Liver (tissue), 8 donors: ENCODE measurements at regions not wholly inside any gene's neighbourhood (a gene's known extent, or its start where the extent isn't known, plus 50 kb on each side); places are given as distances from the start of the nearest gene placed in this dataset.

Experiments used
- DNase-seq: peaks from one replicate; pipeline ENCODE4 v3.0.0-alpha.2; 2017; ENCODE audit warnings: low spot score
- H3K27ac ChIP-seq, 2 donors: one replicate each; pipeline ENCODE4 v1.7.0; 2013; ENCODE audit warnings: inconsistent platforms in 2 of 2, low read length in 2 of 2, control low read depth in 1 of 2, low read depth in 1 of 2, mild to moderate bottlenecking in 1 of 2
- H3K27me3 ChIP-seq, 4 donors: one replicate each; pipeline versions ENCODE4 v1.6.1 to v1.7.0; 2013; ENCODE audit warnings: low read length in 3 of 4, inconsistent platforms in 1 of 4, mild to moderate bottlenecking in 1 of 4, moderate library complexity in 1 of 4; ENCODE audit not compliant: control insufficient read depth in 4 of 4, insufficient read depth in 4 of 4
- H3K36me3 ChIP-seq, 4 donors: one replicate each; pipeline versions ENCODE4 v1.6.1 to v1.7.0; 2013; ENCODE audit warnings: low read length in 3 of 4, mild to moderate bottlenecking in 3 of 4, low read depth in 1 of 4, moderate library complexity in 1 of 4; ENCODE audit not compliant: control insufficient read depth in 4 of 4, insufficient read depth in 3 of 4
- H3K4me1 ChIP-seq, 4 donors: one replicate each; pipeline versions ENCODE4 v1.6.1 to v1.7.0; 2013; ENCODE audit warnings: low read length in 3 of 4, mild to moderate bottlenecking in 3 of 4, moderate library complexity in 1 of 4; ENCODE audit not compliant: control insufficient read depth in 4 of 4, insufficient read depth in 4 of 4
- H3K4me3 ChIP-seq, 3 donors: one replicate each; pipeline versions ENCODE4 v1.6.1 to v1.7.0; 2013; ENCODE audit warnings: low read length in 3 of 3, control low read depth in 1 of 3, low read depth in 1 of 3, mild to moderate bottlenecking in 1 of 3
- H3K9ac ChIP-seq, 2 donors: one replicate each; pipeline ENCODE4 v1.7.0; 2013; ENCODE audit warnings: low read length in 2 of 2, mild to moderate bottlenecking in 2 of 2, moderate library complexity in 2 of 2, control low read depth in 1 of 2, low read depth in 1 of 2
- H3K9me3 ChIP-seq, 4 donors: one replicate each; pipeline versions ENCODE4 v1.6.1 to v1.7.0; 2013; ENCODE audit warnings: low read length in 3 of 4; ENCODE audit not compliant: control insufficient read depth in 4 of 4
- CTCF ChIP-seq: fragments of 150-350 bp; IDR thresholded peaks from 2 replicates; pipeline ENCODE4 v1.5.1; 2017; ENCODE audit warnings: improper control_type of control experiment, low read depth, low read length; ENCODE audit not compliant: missing input control
- EGR1 ChIP-seq, 2 donors: IDR thresholded peaks; 2 replicates each; pipeline ENCODE4 v1.6.1; 2016 to 2018; ENCODE audit warnings: antibody characterized with exemption in 2 of 2, low read depth in 2 of 2
- FOXA1 ChIP-seq: IDR thresholded peaks from 2 replicates; pipeline ENCODE4 v1.6.1; 2016; ENCODE audit warnings: antibody characterized with exemption
- FOXA2 ChIP-seq: IDR thresholded peaks from 2 replicates; pipeline ENCODE4 v1.6.1; 2016; ENCODE audit warnings: antibody characterized with exemption
- GABPA ChIP-seq, 2 donors: IDR thresholded peaks in 1 of 2; conservative IDR thresholded peaks in 1 of 2; 2 replicates each; pipeline ENCODE4 v1.6.1; 2016; ENCODE audit warnings: antibody characterized with exemption in 2 of 2, mild to moderate bottlenecking in 1 of 2, moderate library complexity in 1 of 2
- HNF4A ChIP-seq, 2 donors: conservative IDR thresholded peaks; 2 replicates each; pipeline ENCODE4 v1.6.1; 2016; ENCODE audit warnings: antibody characterized with exemption in 2 of 2, mild to moderate bottlenecking in 2 of 2
- HNF4G ChIP-seq: IDR thresholded peaks from 2 replicates; pipeline ENCODE4 v1.6.1; 2016; ENCODE audit warnings: antibody characterized with exemption
- JUND ChIP-seq, 2 donors: IDR thresholded peaks; 2 replicates each; pipeline ENCODE4 v1.6.1; 2016; ENCODE audit warnings: antibody characterized with exemption in 2 of 2
- MAX ChIP-seq: IDR thresholded peaks from 2 replicates; pipeline ENCODE4 v1.6.1; 2016; ENCODE audit warnings: antibody characterized with exemption
- NR2F2 ChIP-seq: IDR thresholded peaks from 2 replicates; pipeline ENCODE4 v1.6.1; 2016; ENCODE audit warnings: antibody characterized with exemption
- RAD21 ChIP-seq, 2 donors: IDR thresholded peaks; 2 replicates each; pipeline ENCODE4 v1.6.1; 2016; ENCODE audit warnings: antibody characterized with exemption in 2 of 2, mild to moderate bottlenecking in 2 of 2
- RXRA ChIP-seq, 2 donors: IDR thresholded peaks; 2 replicates each; pipeline ENCODE4 v1.6.1; 2017 to 2018; ENCODE audit warnings: antibody characterized with exemption in 2 of 2, mild to moderate bottlenecking in 1 of 2
- SP1 ChIP-seq: IDR thresholded peaks from 2 replicates; pipeline ENCODE4 v1.6.1; 2018; ENCODE audit warnings: antibody characterized with exemption, mild to moderate bottlenecking
- TAF1 ChIP-seq: conservative IDR thresholded peaks from 2 replicates; pipeline ENCODE4 v1.6.1; 2016; ENCODE audit warnings: antibody characterized with exemption, mild to moderate bottlenecking
- WGBS: extraction: QIAGEN DNeasy Blood & Tissue Kit; methylation state at CpG from one replicate; pipeline ENCODE4 v1.1.7; 2013; 5-methylcytosine and 5-hydroxymethylcytosine counted together
- TF ChIP-seq, protein P1 (sequence below): IDR thresholded peaks from 2 replicates; pipeline ENCODE4 v1.6.1; 2016; ENCODE audit warnings: antibody characterized with exemption, mild to moderate bottlenecking
- TF ChIP-seq, protein P2 (sequence below): IDR thresholded peaks from 2 replicates; pipeline ENCODE4 v1.6.1; 2016; ENCODE audit warnings: antibody characterized with exemption
- donor health status: healthy.
- donor health status: healthy.
- donor health status: healthy.
- donor health status: healthy.
- donor health status: healthy.

- no peak for DNase-seq
- Histone ChIP-seq H3K27me3 (peaks cover 0 to 2% (median 0%) of the 10 kb centered on the region in 4 donors), H3K4me1 (no peaks in the 10 kb centered on the region), H3K27ac (no peak overlapping the region), H3K4me3 (no peak overlapping the region), H3K9me3 (no peaks in the 10 kb centered on the region), H3K36me3 (no peaks in the 10 kb centered on the region), H3K9ac (no peak overlapping the region)
- no peak for TF ChIP-seq HNF4A (conservative IDR thresholded peaks at IDR 0.05)
- TF ChIP-seq CTCF, result no peak
- TF ChIP-seq HNF4G, result no peak
- no peak for TF ChIP-seq NR2F2
- no peak for TF ChIP-seq EGR1 (IDR thresholded peaks at IDR 0.05; ENCODE audit: low read depth in 2 of 2)
- TF ChIP-seq TAF1, result no peak
- TF ChIP-seq, protein P1, sequence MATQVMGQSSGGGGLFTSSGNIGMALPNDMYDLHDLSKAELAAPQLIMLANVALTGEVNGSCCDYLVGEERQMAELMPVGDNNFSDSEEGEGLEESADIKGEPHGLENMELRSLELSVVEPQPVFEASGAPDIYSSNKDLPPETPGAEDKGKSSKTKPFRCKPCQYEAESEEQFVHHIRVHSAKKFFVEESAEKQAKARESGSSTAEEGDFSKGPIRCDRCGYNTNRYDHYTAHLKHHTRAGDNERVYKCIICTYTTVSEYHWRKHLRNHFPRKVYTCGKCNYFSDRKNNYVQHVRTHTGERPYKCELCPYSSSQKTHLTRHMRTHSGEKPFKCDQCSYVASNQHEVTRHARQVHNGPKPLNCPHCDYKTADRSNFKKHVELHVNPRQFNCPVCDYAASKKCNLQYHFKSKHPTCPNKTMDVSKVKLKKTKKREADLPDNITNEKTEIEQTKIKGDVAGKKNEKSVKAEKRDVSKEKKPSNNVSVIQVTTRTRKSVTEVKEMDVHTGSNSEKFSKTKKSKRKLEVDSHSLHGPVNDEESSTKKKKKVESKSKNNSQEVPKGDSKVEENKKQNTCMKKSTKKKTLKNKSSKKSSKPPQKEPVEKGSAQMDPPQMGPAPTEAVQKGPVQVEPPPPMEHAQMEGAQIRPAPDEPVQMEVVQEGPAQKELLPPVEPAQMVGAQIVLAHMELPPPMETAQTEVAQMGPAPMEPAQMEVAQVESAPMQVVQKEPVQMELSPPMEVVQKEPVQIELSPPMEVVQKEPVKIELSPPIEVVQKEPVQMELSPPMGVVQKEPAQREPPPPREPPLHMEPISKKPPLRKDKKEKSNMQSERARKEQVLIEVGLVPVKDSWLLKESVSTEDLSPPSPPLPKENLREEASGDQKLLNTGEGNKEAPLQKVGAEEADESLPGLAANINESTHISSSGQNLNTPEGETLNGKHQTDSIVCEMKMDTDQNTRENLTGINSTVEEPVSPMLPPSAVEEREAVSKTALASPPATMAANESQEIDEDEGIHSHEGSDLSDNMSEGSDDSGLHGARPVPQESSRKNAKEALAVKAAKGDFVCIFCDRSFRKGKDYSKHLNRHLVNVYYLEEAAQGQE, result no peak
- TF ChIP-seq, protein P2, sequence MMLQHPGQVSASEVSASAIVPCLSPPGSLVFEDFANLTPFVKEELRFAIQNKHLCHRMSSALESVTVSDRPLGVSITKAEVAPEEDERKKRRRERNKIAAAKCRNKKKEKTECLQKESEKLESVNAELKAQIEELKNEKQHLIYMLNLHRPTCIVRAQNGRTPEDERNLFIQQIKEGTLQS, result no peak
- no peak for TF ChIP-seq RXRA (IDR thresholded peaks at IDR 0.05)
- no peak for TF ChIP-seq FOXA1
- no peak for TF ChIP-seq JUND (IDR thresholded peaks at IDR 0.05)
- no peak for TF ChIP-seq FOXA2
- TF ChIP-seq RAD21 (IDR thresholded peaks at IDR 0.05), result no peak
- 84% methylated on average over 13 of the region's 13 CpGs for WGBS
These were observed 1988.8 kb upstream of the FLRT2 start for GRCh38 chr14:83541147-83541546.

DNA sequence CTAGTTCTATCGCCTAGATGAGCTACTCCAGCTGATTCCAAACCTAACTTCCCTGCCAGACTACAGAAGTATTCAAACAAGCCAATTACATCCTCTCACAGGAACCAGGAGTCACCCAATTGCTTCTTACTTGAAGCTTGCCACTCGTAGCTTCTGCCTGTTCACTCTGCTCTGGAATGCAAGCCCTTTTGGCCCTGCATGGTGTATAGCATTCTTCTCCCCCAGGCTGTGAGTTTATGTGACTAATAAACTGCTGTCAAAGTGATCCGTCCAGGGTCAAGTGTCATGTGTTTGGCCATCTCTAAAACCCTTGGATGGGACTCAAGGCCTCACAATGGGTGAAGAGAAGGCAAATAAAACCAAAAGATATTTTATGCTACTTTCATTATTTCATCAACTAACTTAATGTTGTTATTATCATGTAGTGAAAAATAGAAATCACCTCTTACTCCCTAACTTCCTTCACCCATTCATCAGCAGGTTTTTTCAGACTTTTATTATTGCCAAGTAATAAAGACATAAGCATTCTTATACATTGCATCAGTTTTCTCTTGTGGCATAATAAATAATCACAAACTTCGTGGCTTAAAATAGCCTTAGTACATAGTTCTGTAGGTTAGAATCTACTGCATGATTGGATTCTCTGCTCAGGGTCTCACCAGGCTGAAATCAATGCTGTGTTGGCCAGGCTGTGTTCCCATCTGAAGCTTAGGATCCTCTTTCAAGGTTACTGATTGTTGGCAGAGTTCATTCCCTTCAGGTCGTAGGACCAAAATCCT, 1981.7 kb upstream of the FLRT2 start:
- Histone ChIP-seq H3K27me3 (no peaks in the 10 kb centered on the region), H3K4me1 (no peaks in the 10 kb centered on the region), H3K27ac (no peak overlapping the region), H3K9me3 (no peaks in the 10 kb centered on the region), H3K9ac (no peak overlapping the region), H3K36me3 (no peaks in the 10 kb centered on the region), H3K4me3 (no peak overlapping the region)
- TF ChIP-seq JUND (IDR thresholded peaks at IDR 0.05), result no peak
- no peak for TF ChIP-seq RAD21 (IDR thresholded peaks at IDR 0.05)
- TF ChIP-seq, protein P1, result no peak
- TF ChIP-seq MAX, result no peak
- no peak for TF ChIP-seq HNF4G
- TF ChIP-seq CTCF, result no peak
- no peak for TF ChIP-seq TAF1
- no peak for TF ChIP-seq SP1
- no peak for TF ChIP-seq GABPA (IDR thresholded peaks at IDR 0.05 in 1 of 2, conservative IDR thresholded peaks at IDR 0.05 in 1 of 2)
- WGBS, result 39% methylated on average over 5 of the region's 5 CpGs
- DNase-seq, result no peak
